NCI-H526 (cell line): ENCODE measurements at regions not wholly inside any gene's neighbourhood (a gene's known extent, or its start where the extent isn't known, plus 50 kb on each side); places are given as distances from the start of the nearest gene placed in this dataset.

Source experiments
- DNase-seq, 2 experiments: peaks; one replicate each; lab custom pipeline; 2025; lab: John Stamatoyannopoulos, UW

DNA sequence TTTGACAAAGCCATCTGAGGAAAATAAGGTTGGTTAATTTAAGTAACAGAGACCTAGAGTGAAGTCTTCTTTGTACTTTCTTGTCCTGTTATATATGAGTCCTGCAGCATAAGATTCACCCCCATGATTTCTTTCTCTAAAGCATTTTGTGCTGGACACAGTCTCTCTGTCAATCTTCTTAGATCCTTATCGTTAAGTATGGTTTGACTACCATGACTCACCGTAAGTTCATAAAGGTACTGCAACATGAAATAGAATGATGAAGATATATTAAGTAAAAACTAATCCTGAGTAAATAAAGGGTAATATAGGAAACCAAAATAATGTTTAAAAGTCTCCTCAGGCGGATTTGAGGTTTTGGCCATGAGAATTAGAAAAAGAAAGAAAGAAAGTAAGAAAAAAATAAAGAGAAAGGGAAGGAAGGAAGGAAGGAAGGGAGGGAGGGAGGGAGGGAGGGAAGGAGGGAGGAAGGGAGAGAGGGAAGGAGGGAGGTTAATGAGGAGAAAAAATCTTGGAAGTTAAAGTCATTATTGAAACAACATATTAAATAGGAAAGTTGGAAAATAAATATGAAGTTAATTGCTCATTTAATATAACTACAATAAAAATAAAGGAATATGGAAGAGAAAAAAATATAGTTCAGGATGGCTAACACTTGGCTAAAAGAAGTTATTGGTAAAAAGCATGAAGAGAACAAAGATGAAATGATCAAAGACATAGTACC lies 980.3 kb upstream of the CDH2 start:
- no peak for DNase-seq

GRCh38 chr18:29156531-29156930 lies 979.6 kb upstream of the CDH2 start:
- no peak for DNase-seq

- DNase-seq: no peak
Observed at GRCh38 chr18:29154758-29155725, 978.1 kb upstream of the CDH2 start.

GRCh38 chr18:29154196-29154757 lies 977.3 kb upstream of the CDH2 start:
- DNase-seq: no peak

DNA sequence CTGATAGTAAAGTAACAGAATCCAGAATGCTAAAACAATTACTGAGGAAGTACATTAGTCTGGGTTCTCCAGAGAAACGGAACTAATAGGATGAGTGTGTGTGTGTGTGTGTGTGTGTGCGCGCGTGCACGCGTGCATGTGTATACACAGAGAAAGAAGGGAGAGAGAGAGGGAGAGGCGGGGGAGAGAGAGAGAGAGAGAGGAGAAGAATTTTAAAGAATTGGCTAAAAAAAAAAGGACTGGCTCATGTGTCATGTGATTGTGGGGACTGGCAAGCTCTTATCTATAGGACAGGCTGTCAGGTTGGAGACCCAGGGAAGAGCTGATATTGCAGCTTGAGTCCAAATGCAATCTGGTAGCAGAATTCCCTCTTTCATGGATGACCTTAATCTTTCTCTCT lies 976.2 kb upstream of the CDH2 start:
- DNase-seq: no peak

DNA sequence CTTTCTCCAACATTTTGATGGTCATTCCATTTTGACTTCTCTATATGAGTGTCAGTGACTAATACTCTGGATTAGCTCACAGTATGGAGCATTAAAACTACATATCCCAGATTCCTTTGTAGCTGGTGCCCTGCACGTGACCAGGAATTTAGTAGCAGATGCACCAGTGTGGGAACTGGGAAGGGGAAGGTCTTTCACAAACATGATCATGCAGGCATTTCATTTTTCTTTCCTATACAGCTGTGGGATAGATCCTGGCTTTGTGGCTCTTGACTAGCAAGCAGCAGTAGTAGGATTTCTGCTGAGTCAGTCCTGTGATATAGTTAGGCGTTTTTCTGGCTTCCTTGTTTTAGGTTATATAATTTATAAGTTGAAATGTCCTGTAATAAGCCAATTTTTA lies 971.0 kb upstream of the CDH2 start:
- no peak for DNase-seq

DNA sequence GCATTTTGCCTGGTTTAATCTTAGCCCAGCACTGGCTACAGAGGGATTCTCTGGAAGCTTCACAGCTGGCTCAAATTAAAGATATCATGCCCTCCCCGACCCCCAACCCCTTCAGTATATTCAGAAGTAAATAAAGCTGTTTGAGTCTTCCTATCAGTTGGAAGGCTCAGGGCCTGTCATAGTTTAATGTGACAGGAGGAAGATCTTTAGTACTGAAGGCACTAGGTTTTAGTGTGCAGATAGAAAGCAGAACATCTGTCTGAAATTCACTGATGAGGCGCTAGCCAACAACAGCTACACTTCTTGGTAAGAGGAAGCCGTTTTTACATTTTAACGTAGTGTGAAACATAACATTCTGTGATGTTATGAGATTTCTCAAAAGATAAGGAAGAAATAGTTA lies 969.1 kb upstream of the CDH2 start:
- no peak for DNase-seq

GRCh38 chr18:29140590-29140989 lies 963.7 kb upstream of the CDH2 start:
- DNase-seq: no peak

DNA sequence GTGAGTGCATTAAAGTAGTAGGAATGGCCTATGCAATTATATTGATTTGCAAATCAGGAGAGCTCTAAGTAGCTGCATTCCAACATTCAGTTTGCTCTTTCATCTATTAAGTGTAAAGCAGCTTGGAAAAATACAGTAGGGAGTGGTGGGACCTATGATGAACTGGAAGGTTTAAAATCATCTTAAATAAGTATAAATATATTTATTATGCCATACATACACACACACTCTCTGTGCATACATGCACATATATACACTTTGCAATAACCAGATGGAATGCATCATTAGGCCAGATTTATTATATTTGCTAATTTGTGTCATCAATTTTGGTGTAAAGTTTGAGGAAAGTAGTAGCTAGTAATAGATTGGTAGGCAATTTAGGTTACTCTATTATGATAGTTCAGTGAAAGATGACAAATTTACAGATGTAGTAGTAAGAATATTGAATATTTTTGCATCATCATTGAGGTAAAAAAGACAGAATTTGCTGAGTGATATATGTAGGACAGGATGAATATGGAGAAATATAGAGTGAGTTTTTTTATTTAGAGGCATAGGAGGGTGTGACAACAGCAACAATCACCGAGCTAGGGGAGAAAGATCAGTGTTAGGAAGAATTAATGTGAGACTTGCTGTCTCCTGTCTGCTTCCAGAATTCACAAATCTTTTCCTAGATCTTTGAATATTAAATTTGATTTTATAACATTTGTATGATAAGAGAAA lies 961.0 kb upstream of the CDH2 start:
- no peak for DNase-seq

DNA sequence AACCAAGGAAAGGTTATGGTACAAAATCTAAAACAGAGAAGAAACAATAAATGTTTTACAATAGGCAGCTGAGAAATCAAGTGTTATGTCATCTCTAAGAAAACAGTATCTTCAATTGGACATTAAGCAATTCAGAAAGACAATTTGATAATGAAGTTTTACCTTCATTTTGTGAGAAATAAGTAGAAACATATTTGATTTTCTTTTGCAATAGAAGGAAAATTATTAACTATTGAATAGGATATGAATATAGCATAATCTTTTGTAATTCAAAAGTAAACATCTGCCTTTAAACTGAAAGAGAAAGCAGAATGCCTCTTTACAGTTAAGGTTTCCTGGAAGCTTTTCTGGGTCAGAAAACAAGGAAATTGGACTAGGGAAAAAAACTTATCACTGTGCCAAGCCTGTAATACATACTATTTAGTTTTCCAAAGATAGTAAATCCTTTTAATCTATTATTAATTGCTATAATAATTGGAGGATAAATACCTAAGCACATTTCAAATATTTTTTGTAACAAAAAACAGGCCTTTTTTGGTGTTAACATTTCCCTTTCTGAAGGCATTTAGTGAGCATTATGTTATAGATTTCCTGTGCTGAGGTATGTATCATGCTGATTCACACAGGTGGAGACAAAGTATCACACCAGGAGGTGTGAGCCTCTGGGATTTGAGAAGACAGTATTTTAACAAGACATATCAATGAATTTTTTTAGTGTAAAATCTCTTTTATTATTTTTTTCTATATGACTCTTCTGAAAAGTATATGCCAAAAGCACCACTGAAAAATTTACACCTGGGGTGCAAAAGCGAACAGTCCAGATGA lies 947.0 kb upstream of the CDH2 start:
- no peak for DNase-seq

DNA sequence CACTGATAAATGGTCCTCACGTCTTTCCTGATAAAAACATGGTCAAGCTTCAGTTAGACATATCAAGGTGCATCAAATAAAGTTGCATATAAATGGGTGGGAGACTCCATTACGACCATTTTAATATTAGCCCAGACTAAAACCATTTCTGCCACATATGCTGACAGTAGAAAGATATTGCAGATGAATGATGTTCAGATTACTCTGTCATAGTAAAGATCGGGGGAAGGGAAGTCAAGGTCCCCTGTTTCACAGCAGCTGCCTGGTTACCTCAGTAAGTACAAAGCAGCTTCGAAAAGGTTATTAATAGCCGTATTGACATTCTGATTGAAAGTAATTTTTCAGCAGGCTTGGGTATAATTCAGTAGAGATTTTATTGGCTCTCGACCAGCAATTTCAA lies 927.7 kb upstream of the CDH2 start:
- no peak for DNase-seq

DNA sequence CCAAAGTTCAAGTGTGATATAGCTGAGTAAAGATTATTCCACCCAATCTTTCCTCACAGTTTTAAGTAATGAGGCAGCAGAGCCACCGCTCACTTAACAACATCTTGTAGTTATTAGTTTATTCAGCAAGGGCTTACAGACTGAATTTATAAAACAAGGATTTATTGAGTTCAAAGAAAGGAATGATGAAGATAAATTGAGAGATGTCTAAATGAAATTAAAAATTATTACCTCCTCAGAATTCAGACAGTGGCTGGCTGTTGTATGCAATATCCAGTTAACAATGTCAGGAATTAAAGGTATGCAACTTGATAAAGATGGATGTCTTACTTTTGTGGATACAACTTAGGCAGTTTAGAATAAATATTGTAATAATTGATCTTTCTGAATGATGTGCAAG lies 927.3 kb upstream of the CDH2 start:
- no peak for DNase-seq

DNA sequence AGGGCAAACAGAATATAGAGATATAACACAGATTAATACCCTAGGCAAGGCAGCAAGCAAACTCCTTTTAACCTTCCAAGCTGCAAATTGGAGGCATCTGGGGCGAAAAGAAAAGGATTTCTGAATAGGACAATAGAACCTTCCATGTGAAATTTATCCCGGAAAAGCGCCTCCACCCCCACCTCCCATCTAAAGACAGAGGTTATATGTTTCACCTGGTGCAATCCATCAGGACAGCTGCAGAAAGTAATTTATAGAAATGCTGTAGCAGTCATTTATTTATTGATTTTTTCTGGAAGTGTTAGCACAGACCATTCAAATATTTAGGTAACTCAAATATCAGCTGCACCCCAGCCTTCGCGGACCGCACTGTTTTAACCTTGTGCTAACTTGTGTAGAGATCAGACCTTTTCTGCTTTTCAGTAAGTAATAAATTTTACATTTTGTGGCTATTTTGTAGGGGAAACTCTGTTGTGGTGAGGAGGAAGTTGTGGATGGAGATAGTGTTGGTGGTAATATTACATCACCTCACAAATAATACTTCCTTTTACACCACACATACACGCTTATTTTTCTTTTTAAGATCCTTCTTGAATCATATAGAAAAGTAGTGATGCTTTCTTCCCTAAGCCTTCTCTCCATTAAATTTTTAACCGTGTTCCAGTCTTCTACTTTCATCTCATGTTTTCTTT lies 919.3 kb upstream of the CDH2 start:
- no peak for DNase-seq

DNA sequence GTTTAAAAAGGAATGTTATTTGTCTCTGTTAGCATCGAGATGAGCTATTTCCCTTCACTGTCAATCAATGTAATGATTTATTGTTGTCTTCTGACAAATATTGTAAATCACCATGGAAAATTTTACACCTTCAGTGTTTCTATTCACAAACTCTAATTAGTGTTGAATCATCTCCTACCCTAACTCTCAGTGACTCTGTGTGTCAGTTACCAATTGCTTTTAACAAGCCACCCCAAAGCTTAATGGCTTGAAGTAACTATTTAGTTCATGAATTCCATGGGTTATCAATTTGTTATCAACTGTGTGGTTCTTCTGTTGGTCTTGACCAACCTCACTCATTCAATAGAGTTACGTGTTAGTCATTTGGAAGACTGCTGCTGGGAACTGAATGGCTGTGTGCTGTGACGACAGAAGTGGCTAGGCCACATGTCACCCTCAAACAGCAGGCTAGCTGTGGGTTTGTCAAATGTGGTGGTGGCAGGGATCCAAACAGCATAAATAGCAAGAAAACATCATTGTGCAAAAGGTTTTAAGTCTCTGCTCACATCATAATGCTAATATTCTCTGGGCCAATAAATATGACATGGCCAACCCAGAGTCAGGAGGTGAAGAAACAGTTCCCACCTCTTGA lies 910.8 kb upstream of the CDH2 start:
- no peak for DNase-seq

GRCh38 chr18:29084120-29084519 lies 907.2 kb upstream of the CDH2 start:
- no peak for DNase-seq

- DNase-seq: no peak
Observed at GRCh38 chr18:29083545-29083944, 906.6 kb upstream of the CDH2 start.

GRCh38 chr18:29080946-29081345 lies 904.0 kb upstream of the CDH2 start:
- no peak for DNase-seq

GRCh38 chr18:29078273-29078672 lies 901.3 kb upstream of the CDH2 start:
- no peak for DNase-seq

GRCh38 chr18:29077344-29077743 lies 900.4 kb upstream of the CDH2 start:
- no peak for DNase-seq

DNA sequence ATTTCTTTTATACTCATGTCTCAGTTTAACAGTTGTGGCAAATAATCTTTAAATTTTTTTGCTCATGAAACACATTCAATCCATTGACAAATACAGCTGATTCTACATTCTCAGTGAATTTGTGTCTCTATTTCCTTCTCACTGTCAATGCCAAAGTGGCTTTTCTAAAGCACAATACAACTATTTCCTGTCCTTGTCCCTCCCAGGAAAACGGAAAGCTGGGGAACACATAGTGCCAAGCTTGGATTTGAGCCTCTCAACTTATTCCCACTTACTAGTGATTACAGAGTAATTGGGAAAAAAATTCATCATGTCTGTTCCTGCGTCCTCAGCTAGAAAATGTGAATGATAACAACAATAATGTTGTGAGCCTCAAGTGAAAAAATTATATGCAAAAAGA lies 899.7 kb upstream of the CDH2 start:
- no peak for DNase-seq
